ENCODE measurements at regions not wholly inside any gene's neighbourhood (a gene's known extent, or its start where the extent isn't known, plus 50 kb on each side); places are given as distances from the start of the nearest gene placed in this dataset.

- peak; percentile 57 to 62 for DNase-seq (ENCODE audit: low read depth in 2 of 2)
Observed at GRCh38 chr7:131105799-131106680, 221.6 kb upstream of the MKLN1 start.

GRCh38 chr7:131106681-131107336 is 220.9 kb upstream of the MKLN1 start:
- DNase-seq (ENCODE audit: low read depth in 2 of 2): no peak

DNA sequence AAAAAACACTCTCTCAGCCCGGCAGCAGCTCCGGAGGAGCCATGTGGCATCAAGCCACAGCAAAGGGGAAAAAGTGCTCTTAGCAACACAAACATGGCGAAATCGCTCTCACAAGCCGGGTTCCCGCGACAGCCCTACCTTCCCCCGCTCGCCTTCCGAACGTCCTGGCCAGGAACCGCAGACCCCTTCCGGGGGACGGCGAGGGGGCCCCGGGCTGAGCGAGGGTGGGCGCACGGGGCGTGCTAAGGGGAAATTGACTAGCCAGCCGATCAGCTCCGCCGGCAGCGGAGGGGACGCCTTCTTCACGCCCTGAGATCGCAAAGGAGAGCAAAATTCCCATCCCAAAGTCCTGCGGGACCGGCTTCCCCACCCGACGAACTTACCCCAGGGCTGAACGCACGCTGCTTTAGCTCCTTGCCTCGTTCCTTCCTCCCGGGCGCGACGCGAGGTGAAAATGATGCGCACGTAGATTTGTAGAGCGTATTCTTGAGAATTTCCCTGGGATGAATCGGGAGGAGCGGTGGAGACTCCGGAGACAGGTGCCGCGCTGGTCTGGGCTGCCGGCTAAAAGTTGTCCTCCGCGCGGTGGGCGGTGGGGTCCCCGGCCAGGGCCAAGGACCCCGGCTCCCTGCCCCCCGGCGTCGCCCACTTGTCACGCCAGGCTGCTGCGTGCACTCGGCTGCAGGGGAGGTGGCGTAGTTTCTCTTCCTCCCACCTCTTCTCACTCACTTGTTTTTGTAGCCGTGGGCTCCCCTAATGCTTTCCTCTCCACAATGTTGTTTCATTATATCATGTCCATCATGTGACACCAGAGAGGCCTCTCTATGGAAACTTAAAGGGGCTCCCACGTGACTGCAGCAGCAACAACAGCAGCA is 220.1 kb upstream of the MKLN1 start:
- no peak for DNase-seq (ENCODE audit: low read depth in 2 of 2)

DNA sequence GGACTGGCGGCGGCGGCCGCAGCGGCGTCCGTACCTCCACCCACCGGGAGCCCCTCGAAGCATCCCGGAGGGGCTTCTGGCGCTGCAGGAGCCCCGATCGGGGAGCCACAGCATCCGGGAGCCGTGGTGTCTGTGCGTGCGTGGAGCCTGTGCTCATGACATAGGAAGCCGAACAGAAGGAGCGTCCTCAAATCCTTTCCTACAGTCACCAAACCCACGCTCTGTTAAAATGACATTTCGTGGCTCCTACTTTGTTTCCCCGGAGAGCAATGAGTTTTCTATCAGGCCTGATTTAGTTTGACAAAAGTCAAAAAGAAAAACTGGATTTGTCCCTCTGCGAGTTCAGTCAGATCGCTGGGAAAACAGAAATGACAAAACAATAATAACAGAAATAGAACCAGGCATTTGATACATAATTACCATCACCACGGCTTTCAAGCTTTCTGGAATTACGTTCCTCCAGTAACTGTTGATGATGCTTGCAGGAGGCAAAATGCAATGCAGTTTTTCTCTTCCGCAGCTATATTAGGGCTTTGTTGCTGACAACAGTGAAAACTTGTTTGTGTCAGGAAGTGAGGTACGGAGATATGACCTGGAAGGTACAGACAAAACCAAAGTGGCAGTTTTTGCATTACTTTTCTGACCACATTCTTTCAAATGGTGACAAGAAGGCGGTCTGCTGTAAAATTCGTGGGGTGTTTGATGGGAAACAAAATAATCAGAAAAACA is 219.3 kb upstream of the MKLN1 start:
- no peak for DNase-seq (ENCODE audit: low read depth in 2 of 2)

GRCh38 chr7:131109011-131109758 is 218.5 kb upstream of the MKLN1 start:
- DNase-seq (ENCODE audit: low read depth in 2 of 2): no peak

DNA sequence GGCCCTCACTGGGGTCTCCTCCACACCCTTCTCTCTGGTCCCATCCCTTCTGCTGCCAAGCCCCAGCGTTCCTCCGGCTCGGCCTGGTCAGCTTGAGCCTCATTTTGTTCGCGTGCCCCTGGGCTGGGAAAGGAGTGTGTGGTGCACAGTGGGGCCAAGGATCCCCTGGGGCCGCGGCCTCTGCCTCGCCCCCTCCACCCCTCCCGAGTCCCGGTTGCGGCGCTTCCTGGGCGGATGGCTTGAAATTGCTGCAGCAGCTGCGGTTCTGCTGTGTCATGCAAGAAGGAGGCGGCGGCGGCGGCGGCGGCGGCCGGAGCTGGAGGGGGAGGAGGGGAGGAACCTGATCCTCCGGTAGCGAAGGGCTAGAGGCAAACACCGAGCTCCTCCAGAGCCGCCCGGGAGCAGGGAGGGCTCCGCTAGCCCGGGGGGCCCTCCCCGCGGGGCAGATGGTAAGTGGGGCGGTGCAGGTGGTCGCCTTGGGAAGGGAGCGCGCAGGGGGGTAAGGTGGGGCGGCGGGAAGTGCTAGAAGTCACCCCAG is 217.8 kb upstream of the MKLN1 start:
- no peak for DNase-seq (ENCODE audit: low read depth in 2 of 2)

- DNase-seq (ENCODE audit: low read depth in 2 of 2): no peak
Observed at GRCh38 chr7:131110297-131111080, 217.2 kb upstream of the MKLN1 start.

GRCh38 chr7:131111081-131111576 is 216.5 kb upstream of the MKLN1 start:
- no peak for DNase-seq (ENCODE audit: low read depth in 2 of 2)

- DNase-seq (ENCODE audit: low read depth in 2 of 2): no peak
Observed at GRCh38 chr7:131111792-131112191, 215.9 kb upstream of the MKLN1 start.

GRCh38 chr7:131112431-131112830 is 215.2 kb upstream of the MKLN1 start:
- DNase-seq (ENCODE audit: low read depth in 2 of 2): no peak

DNA sequence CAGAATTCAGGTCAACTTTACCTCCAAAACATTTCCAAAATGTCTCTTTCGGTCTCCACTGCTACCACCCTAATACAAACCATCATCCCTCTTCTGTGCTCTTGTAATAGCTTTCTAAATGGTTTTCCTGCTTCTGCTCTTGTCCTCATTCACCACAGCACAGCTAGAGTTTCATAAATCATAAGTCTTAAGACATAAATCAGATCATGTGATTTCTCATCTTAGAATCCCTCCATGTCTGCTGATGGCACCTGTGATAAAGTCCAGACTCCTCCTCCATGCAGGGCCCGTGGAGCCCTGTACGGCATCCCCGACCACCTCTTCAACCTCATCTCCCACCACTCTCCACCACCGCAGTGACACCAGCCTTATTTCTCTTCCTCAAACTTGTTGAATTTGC is 212.3 kb upstream of the MKLN1 start:
- DNase-seq (ENCODE audit: low read depth in 2 of 2): no peak

DNA sequence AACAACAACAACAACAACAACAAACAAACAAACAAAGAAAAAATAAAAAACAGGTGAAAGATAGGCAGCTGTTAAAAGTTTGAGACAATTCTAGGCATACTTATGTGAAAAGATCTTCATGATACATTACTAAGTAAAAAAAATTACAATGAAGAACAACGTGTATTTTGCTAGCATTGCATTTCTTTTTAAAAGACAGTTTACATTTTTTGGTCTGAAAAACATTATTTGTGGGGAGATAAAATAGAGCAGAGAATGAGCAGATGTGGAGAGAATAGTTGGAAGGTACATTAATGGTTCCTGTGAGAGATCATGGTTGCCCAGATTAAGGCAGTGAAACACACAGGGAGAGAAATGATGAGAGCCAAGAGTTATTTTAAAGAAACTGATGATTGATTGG is 210.2 kb upstream of the MKLN1 start:
- DNase-seq (ENCODE audit: low read depth in 2 of 2): no peak

DNA sequence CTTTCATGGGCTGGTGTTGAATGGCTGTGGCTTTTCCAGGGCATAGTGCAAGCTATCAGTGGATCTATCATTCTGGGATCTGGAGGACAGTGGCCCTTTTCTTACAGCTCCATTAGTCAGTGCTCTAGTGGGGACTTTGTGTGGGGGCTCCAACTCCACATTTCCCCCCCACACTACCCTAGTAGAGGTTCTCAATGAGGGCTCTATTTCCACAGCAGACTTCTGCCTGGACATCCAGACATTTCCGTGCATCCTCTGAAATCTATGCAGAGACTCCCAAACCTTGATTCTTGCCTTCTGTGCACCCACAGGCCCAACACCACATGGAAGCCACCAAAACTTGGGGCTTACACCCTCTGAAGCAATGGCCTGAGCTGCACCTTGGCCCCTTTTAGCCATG is 208.3 kb upstream of the MKLN1 start:
- no peak for DNase-seq (ENCODE audit: low read depth in 2 of 2)

- DNase-seq (ENCODE audit: low read depth in 2 of 2): no peak
Observed at GRCh38 chr7:131122394-131122793, 205.3 kb upstream of the MKLN1 start.

DNA sequence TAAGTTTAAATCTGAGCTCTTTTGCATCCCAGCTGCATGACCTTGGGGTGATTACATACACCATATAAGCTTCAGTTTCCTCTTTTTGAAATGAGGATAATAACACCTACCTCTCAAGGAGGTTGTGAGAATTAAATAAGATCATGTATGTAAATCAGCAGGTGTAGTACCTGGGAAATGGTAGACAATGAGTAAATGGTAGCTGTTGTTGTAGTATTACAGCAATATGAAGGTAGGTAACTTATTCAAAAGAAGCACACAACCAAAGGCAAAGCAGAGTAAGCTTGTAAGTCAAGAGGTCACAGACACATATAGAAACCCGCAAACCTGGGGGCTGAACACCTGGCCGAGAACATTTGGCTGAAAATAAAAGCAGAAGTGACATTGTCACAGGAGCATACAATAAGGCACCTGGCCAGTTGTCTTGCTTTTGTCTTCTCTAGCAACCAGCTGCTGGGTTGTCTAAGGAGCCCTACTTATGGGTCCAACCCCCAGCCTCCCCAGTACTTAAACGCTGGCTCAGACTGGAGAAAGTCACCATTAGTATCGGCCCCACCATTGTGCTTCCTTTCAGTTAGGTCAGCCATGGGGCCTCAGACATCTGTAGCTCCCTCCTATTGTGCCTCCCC is 203.6 kb upstream of the MKLN1 start:
- no peak for DNase-seq (ENCODE audit: low read depth in 2 of 2)

DNA sequence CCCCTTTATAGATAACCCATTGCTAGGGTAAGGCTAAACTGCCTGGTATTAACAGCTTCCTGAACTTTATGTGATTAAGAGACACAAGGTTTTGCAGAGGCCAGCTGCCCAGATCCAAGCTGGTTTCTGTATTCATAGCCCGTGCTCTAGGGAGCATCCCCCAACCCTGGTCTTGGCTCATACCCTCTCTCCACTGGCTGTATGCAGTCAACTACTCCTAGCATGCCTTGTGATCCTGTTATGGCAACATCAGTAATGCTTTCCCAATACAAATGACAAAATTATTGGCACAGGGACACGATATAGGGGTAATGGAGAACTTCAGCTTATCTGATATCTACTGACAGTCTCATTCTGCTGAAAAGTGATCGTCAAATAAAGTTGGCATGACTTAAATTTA is 202.8 kb upstream of the MKLN1 start:
- DNase-seq (ENCODE audit: low read depth in 2 of 2): no peak

- no peak for DNase-seq (ENCODE audit: low read depth in 2 of 2)
Observed at GRCh38 chr7:131130324-131130723, 197.4 kb upstream of the MKLN1 start.

GRCh38 chr7:131131012-131131745 is 196.5 kb upstream of the MKLN1 start:
- DNase-seq (ENCODE audit: low read depth in 2 of 2): no peak
